Activated CD4-positive, alpha-beta T cell treated with anti-CD3 and anti-CD28 coated beads for 36 hours (primary cell): ENCODE measurements at regions not wholly inside any gene's neighbourhood (a gene's known extent, or its start where the extent isn't known, plus 50 kb on each side); places are given as distances from the start of the nearest gene placed in this dataset.
A peak's percentile ranks its signal among the peaks of the same experiment; 100 is the strongest.

Experiments
- ATAC-seq: fragments of 200-7000 bp; cut with Tn5 transposase; one replicate; pipeline ENCODE4 v1.10.0; 2021; ENCODE audit warnings: mild to moderate bottlenecking, moderate library complexity
- CTCF ChIA-PET: fragments of 350-600 bp; sonication (Branson Sonifier 250); formaldehyde crosslinking; loops from one replicate; lab custom pipeline; 2021; ENCODE audit warnings: antibody characterized with exemption; lab: Charles Lee
- POLR2A ChIA-PET: fragments of 350-600 bp; sonication (Branson Sonifier 250); formaldehyde crosslinking; loops from one replicate; lab custom pipeline; 2021; ENCODE audit warnings: antibody characterized with exemption, inconsistent platforms; lab: Charles Lee
- DNase-seq: peaks from one replicate; pipeline ENCODE4 v3.0.0-alpha.2; 2020
- H3K27ac Mint-ChIP-seq: one replicate; pipeline ENCODE4 v1.8.0; 2021; ENCODE audit warnings: mixed read lengths
- H3K27me3 Mint-ChIP-seq: one replicate; pipeline ENCODE4 v1.8.0; 2021; ENCODE audit warnings: mixed read lengths
- H3K36me3 Mint-ChIP-seq: one replicate; pipeline ENCODE4 v1.8.0; 2021; ENCODE audit warnings: low read depth, mixed read lengths
- H3K4me1 Mint-ChIP-seq: one replicate; pipeline ENCODE4 v1.8.0; 2021; ENCODE audit warnings: mixed read lengths
- H3K4me3 Mint-ChIP-seq: one replicate; pipeline ENCODE4 v1.8.0; 2021; ENCODE audit warnings: mild to moderate bottlenecking, moderate library complexity, mixed read lengths
- H3K9me3 Mint-ChIP-seq: one replicate; pipeline ENCODE4 v1.8.0; 2021; ENCODE audit warnings: low read depth, mixed read lengths
- intact Hi-C, 2 experiments: fragments of 100-400 bp; cut with DNase I in 1 of 2; cut with micrococcal nuclease in 1 of 2; formaldehyde crosslinking; loops; one replicate each; pipeline versions ENCODE4 v1.14.2 to v1.15.1; 2022 to 2024; cut with DNase I, micrococcal nuclease

DNA sequence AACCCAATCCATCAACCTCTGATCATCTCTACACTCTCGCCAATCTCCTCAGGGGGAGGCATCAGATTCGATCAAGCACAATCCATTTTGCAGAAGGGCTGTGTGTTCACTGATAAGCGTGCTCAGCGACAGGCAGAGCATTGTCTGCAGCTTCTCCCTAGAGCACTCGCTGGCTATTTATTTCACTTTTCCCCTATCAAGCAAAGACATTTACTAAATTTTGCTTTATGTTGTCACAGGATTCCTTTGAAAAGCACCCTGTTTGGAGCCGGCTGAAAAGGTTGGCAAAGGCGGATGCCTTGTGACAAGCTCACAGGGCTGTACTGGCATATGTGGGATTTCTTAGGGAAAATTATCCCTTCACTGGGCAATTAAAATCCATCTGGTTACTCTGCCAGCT, 1381.5 kb upstream of the TENM4 start:
- Mint-ChIP-seq H3K36me3 (no peaks in the 10 kb centered on the region), H3K4me3 (no peak overlapping the region), H3K27ac (no peak overlapping the region), H3K27me3 (no peaks in the 10 kb centered on the region), H3K4me1 (no peaks in the 10 kb centered on the region), H3K9me3 (peaks cover 4% of the 10 kb centered on the region)
- DNase-seq: no peak
- no peak for ATAC-seq
- CTCF ChIA-PET: no interaction called here
- POLR2A ChIA-PET: no interaction called here
- intact Hi-C loops: no loop called here

DNA sequence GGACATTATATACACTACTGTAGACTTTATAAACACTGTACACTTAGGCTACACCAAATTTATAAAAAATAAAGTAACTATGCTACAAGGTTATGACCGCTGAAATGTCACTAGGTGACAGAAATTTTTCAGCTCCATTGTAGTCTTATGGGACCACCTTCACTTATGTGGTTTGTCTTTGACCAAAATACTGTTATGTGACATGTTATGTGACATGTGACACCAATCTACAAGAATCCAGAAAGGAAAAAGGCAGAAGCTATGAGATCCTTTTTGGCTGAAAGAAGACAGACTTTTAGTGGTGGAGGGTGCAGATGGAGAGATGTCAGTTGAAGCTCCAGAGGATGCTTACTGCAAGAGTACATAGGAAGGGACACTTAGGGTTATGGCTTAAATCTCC, 1378.4 kb upstream of the TENM4 start:
- DNase-seq: no peak
- Mint-ChIP-seq H3K9me3 (peaks cover 14% of the 10 kb centered on the region), H3K36me3 (no peaks in the 10 kb centered on the region), H3K4me1 (no peaks in the 10 kb centered on the region), H3K4me3 (no peak overlapping the region), H3K27me3 (no peaks in the 10 kb centered on the region), H3K27ac (no peak overlapping the region)
- ChIA-PET CTCF (no interaction called here), POLR2A (no interaction called here)
- intact Hi-C loops: no loop called here
- ATAC-seq: no peak

DNA sequence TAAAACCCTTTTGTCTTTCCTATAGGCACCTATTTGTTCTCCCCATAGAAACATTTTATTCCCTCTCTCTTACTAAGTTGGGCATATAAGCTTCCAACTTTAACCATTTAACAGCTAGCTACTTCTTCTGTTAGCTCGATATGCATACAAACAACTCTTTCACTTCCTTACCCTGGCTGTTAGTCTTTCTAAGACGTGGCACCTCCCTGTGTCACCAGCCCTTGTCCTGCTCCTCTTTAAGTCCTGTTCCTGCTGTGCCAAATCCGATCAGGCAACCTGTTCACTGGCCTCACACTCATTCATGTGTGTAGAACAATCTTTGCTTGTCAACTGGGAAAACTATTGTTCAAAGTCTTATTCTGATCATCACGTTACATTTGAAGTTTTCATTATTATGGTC, 1376.1 kb upstream of the TENM4 start:
- Mint-ChIP-seq H3K4me3 (no peak overlapping the region), H3K4me1 (no peaks in the 10 kb centered on the region), H3K9me3 (peaks cover 19% of the 10 kb centered on the region), H3K27ac (no peak overlapping the region), H3K27me3 (no peaks in the 10 kb centered on the region), H3K36me3 (no peaks in the 10 kb centered on the region)
- ChIA-PET CTCF (no interaction called here), POLR2A (no interaction called here)
- DNase-seq (no peak), ATAC-seq (no peak)
- intact Hi-C loops: no loop called here

DNA sequence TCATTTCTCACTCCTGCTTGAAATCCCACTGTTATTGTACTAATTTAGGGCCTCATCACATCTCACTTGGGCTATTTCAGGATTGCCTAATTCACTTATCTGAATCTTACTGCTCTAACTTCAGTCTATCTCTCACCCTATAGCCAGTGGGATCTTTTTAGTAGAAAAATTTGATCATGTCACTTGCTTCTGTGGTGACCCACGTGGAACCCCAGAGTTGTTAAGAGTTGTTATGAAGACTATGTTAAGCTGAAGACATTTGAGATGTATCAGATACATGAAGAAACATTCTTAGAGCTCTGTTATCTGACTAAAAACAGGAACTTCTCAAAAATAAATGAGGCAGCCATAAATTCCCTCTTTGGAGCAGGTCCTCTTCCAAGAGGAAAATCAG, 1375.6 kb upstream of the TENM4 start:
- CTCF ChIA-PET: no interaction called here
- Mint-ChIP-seq H3K36me3 (no peaks in the 10 kb centered on the region), H3K27ac (no peak overlapping the region), H3K4me3 (no peak overlapping the region), H3K4me1 (no peaks in the 10 kb centered on the region), H3K9me3 (peaks cover 19% of the 10 kb centered on the region), H3K27me3 (no peaks in the 10 kb centered on the region)
- POLR2A ChIA-PET: no interaction called here
- intact Hi-C loops: no loop called here
- DNase-seq (no peak), ATAC-seq (no peak)

DNA sequence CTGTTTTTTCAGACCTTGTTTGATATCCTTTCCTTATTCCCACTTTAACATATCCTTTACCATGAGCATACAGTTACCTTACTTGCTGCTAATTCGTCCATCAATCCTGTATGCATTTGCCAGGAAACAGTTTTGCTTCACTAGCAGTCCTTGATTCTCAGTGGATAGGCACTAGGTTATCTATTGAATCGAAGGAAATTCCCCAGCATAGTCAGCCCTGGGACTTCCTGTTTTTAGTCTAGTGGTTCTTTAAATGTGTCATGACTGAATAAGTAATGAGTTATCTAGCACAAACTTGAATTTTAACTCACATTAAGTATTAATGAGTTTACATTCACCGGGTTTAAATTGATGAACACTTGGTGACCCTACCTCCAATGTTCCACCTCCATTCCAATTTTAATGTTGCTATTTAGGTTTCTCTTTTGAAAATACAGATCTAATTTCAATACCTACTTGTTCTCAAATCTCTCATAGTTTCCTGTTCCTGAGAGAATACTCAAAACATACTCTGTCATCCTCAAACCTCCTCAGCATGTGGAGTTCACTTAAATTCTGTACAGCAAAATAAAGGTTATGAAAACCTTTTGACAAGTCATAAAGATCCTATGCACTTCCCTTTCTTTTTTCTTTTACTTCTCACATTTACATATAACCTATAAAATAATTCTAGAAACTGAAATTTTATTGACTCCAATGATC, 1375.1 kb upstream of the TENM4 start:
- Mint-ChIP-seq H3K27me3 (no peaks in the 10 kb centered on the region), H3K4me3 (no peak overlapping the region), H3K36me3 (no peaks in the 10 kb centered on the region), H3K4me1 (no peaks in the 10 kb centered on the region), H3K9me3 (peaks cover 19% of the 10 kb centered on the region), H3K27ac (no peak overlapping the region)
- POLR2A ChIA-PET: no interaction called here
- intact Hi-C loops: no loop called here
- DNase-seq (no peak), ATAC-seq (peak; percentile 57)
- CTCF ChIA-PET: no interaction called here

DNA sequence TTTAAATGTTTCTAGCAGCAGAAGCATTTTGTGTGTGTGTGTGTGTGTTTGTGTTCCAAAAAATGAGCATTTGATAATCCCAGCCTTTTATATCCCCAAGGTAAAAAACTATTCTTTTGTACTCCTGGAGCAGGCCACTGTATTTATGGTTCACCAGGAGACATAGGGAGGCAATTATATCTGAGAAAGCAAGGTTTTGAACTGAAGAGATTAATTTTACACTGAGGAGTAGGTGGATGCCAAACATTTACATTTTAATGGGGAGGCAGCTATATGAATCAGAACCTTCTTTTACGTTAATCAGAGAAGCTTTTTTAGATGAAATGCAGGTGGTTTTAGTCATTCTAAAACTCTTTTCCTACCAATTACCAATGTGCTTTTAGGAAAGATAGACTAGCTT, 1374.0 kb upstream of the TENM4 start:
- H3K4me1 Mint-ChIP-seq: no peaks in the 10 kb centered on the region
- intact Hi-C loops: no loop called here
- CTCF ChIA-PET: no interaction called here
- H3K27me3 Mint-ChIP-seq: no peaks in the 10 kb centered on the region
- POLR2A ChIA-PET: no interaction called here
- H3K27ac Mint-ChIP-seq: no peak overlapping the region
- H3K9me3 Mint-ChIP-seq: peaks cover 22% of the 10 kb centered on the region
- DNase-seq (no peak), ATAC-seq (no peak)
- no peak overlapping the region for H3K4me3 Mint-ChIP-seq
- H3K36me3 Mint-ChIP-seq: no peaks in the 10 kb centered on the region

DNA sequence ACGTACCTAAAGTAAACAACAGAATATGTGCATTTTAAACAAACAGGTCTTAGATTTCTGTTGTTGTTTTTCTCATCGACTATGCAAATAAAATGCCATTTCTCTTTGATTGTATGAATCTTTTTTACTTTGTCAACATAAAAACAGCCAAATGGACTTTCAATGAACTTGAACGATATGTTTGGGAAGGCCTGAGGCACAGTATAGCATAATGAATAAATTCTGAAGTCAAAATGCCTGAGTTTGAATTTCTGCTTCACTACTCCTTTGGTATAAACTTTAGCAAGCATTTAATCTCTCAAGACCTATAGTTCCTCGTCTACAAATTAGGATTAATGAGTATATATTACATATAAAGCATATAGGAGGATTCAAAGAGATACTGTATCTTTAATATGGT, 1369.9 kb upstream of the TENM4 start:
- no peaks in the 10 kb centered on the region for H3K4me1 Mint-ChIP-seq
- H3K27ac Mint-ChIP-seq: no peak overlapping the region
- peaks cover 8% of the 10 kb centered on the region for H3K9me3 Mint-ChIP-seq
- DNase-seq (no peak), ATAC-seq (no peak)
- no peaks in the 10 kb centered on the region for H3K36me3 Mint-ChIP-seq
- POLR2A ChIA-PET: no interaction called here
- CTCF ChIA-PET: no interaction called here
- no peaks in the 10 kb centered on the region for H3K27me3 Mint-ChIP-seq
- H3K4me3 Mint-ChIP-seq: no peak overlapping the region
- intact Hi-C loops: no loop called here

DNA sequence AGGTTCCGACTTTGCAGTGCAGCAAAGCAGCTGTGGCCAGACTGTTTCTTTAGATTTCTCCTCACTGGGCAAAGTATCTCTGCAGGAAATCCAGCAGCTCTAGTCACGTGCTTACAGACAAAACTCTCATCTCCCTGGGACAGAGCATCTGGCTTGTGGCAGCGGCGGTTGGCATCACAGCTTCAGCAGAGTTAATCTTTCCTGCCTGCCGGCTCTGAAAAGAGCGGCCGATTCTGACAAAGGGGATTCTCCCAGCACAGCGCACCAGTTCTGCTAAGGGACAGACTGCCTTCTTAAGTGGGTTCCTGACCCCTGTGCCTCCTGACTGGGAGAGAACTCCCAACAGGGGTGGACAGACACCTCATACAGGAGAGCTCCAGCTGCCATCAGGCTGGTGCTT, 1357.3 kb upstream of the TENM4 start:
- CTCF ChIA-PET: no interaction called here
- Mint-ChIP-seq H3K4me3 (no peak overlapping the region), H3K27me3 (no peaks in the 10 kb centered on the region), H3K9me3 (peaks cover 19% of the 10 kb centered on the region), H3K27ac (no peak overlapping the region), H3K36me3 (no peaks in the 10 kb centered on the region), H3K4me1 (no peaks in the 10 kb centered on the region)
- intact Hi-C loops: no loop called here
- DNase-seq (no peak), ATAC-seq (no peak)
- POLR2A ChIA-PET: no interaction called here

DNA sequence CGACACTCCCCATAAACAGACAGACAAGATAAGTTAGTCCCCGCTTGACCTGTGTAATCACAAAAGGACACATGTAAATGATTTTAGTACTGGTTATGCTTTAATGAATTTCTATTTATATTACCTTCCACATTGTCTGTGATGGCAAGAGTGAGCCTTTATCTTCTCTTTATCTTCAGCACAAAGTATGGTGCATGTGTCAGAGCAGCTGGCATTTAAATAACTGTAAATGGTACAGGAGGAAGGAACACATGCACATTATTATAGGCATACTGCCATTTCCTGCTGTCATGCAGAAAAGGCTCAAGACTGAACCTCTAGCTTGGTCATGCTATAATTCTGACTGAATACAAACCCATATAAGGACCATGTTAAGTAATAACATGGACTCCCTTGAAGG, 1342.7 kb upstream of the TENM4 start:
- Mint-ChIP-seq H3K36me3 (no peaks in the 10 kb centered on the region), H3K27ac (no peak overlapping the region), H3K27me3 (no peaks in the 10 kb centered on the region), H3K4me1 (no peaks in the 10 kb centered on the region), H3K9me3 (peaks cover 8% of the 10 kb centered on the region), H3K4me3 (no peak overlapping the region)
- ChIA-PET CTCF (no interaction called here), POLR2A (no interaction called here)
- DNase-seq (no peak), ATAC-seq (no peak)
- intact Hi-C loops: no loop called here

DNA sequence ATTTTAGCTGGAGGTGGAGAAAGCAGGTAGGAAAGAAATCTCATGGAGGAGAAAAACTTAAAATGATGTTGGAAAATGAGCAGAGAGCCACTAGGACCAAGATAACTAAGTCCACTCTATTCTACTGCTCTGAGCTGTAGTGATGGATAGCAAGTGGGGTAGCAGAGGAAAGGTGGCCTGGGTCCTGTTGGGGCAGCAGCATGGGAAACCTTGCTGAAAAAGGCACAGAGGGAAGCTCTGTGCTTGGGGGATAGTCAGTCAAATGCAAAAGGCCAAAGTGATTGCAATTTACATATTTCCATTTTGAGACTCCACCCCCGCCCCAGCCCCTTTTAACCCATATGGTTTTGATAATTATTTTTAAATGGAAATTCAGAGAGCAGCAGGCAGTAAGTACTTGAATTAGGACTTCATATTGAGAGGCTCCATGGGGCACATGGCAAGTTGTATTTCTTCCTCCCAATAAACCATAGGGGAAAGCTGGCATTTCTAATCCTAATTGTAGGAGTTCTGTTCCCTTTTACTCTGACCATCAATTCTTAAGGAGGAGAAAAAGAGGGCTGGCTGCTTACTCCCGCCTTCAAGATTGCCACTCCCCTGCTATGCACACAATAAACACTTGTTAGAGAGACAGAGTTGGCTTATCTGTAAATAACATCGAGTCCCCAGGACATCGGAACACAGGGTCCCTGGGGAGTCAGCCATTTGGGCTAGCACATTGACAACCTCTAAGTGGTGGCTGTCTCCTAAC, 1341.5 kb upstream of the TENM4 start:
- DNase-seq (no peak), ATAC-seq (no peak)
- CTCF ChIA-PET: no interaction called here
- Mint-ChIP-seq H3K9me3 (peaks cover 6% of the 10 kb centered on the region), H3K4me1 (no peaks in the 10 kb centered on the region), H3K36me3 (no peaks in the 10 kb centered on the region), H3K27ac (no peak overlapping the region), H3K27me3 (no peaks in the 10 kb centered on the region), H3K4me3 (no peak overlapping the region)
- intact Hi-C loops: no loop called here
- POLR2A ChIA-PET: no interaction called here

DNA sequence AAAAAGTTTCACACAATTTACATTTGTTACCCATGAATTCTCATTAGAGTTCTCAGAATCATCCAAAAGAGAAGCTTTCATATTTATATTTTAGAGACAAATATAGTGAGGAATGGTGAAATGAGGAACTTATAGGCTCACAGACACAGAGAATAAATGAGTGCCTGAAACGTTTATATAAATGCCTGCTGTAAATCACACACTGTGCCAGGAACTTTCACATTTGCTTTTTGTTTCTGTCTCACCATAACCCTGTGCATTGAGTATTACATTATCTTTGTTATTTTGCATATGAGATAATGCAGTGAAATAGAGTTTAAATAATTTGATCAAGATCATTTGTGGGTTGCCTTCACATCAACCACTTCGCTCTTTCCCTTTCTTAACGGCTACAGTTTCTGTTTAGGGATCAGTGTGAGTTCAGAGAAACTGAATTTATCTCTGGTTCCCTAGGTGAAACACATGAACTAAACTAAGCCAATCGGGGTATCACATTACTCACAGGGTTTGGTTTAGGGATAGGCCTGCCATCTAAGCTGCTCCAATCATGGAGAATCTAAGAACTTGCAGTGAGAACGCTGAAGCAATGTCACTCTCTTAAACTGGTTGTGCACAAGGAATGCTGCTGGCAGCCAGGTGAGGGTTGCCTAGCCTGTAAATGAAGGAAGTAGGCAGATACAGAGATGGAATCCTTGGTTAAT, 1339.2 kb upstream of the TENM4 start:
- Mint-ChIP-seq H3K4me1 (no peaks in the 10 kb centered on the region), H3K9me3 (peaks cover 5% of the 10 kb centered on the region), H3K27ac (no peak overlapping the region), H3K4me3 (no peak overlapping the region), H3K36me3 (no peaks in the 10 kb centered on the region), H3K27me3 (no peaks in the 10 kb centered on the region)
- ATAC-seq (no peak), DNase-seq (no peak)
- intact Hi-C loops: no loop called here
- ChIA-PET CTCF (no interaction called here), POLR2A (no interaction called here)

DNA sequence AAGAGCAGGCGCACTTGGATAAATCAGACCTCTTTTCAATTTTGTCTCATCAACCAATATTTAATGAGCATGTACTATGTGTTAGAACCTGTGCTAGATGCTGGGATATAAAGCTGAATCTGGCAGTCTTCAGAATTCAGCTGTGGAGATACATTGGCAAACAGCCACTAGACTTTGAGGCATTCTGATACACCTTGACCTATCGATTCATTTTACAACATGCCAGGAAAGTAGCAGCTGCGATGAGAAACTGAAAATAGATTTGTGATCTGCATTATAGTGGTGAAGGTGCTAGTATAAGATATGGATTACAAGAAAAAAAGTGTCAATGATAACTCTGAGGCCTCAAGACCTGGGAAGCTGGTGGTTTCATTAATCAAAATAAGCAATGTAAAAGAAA, 1338.1 kb upstream of the TENM4 start:
- DNase-seq (no peak), ATAC-seq (no peak)
- Mint-ChIP-seq H3K36me3 (no peaks in the 10 kb centered on the region), H3K27ac (no peak overlapping the region), H3K9me3 (peaks cover 8% of the 10 kb centered on the region), H3K27me3 (no peaks in the 10 kb centered on the region), H3K4me1 (no peaks in the 10 kb centered on the region), H3K4me3 (no peak overlapping the region)
- ChIA-PET POLR2A (no interaction called here), CTCF (no interaction called here)
- intact Hi-C loops: no loop called here
